GM21423 (cell line): ENCODE measurements at regions not wholly inside any gene's neighbourhood (a gene's known extent, or its start where the extent isn't known, plus 50 kb on each side); places are given as distances from the start of the nearest gene placed in this dataset.
"Not testable (repeated sequence)": the region's sequence is repeated elsewhere in the genome, so short reads cannot be mapped to it uniquely, and the experiment has no call there.

ENCODE experiments used
- ATAC-seq: cut with Tn5 transposase; IDR thresholded peaks from one replicate; pipeline ENCODE4 v1.9.1; 2021; ENCODE audit warnings: mild to moderate bottlenecking, moderate library complexity; ENCODE audit not compliant: unreplicated experiment

- ATAC-seq: no peak
Measured at GRCh38 chr9:12195456-12195855, 497.7 kb upstream of the TYRP1 start.

GRCh38 chr9:12204512-12204911 is 488.7 kb upstream of the TYRP1 start:
- ATAC-seq: no peak

GRCh38 chr9:12212860-12213259 is 480.3 kb upstream of the TYRP1 start:
- ATAC-seq: no peak

GRCh38 chr9:12221470-12221869 is 471.7 kb upstream of the TYRP1 start:
- no peak for ATAC-seq

- ATAC-seq: no peak
Measured at GRCh38 chr9:12224449-12224848, 468.7 kb upstream of the TYRP1 start.

- no peak for ATAC-seq
Measured at GRCh38 chr9:12230708-12231107, 462.5 kb upstream of the TYRP1 start.

- ATAC-seq: no peak
Measured at GRCh38 chr9:12231832-12232231, 461.4 kb upstream of the TYRP1 start.

GRCh38 chr9:12232836-12233235 is 460.3 kb upstream of the TYRP1 start:
- ATAC-seq: no peak

GRCh38 chr9:12253941-12254340 is 439.2 kb upstream of the TYRP1 start:
- ATAC-seq: no peak

- no peak for ATAC-seq
Measured at GRCh38 chr9:12266758-12267157, 426.4 kb upstream of the TYRP1 start.

GRCh38 chr9:12271421-12271891 is 421.7 kb upstream of the TYRP1 start:
- no peak for ATAC-seq

GRCh38 chr9:12272471-12273120 is 420.6 kb upstream of the TYRP1 start:
- ATAC-seq: no peak

GRCh38 chr9:12274577-12274976 is 418.6 kb upstream of the TYRP1 start:
- ATAC-seq: no peak

- no peak for ATAC-seq
Measured at GRCh38 chr9:12276505-12276904, 416.7 kb upstream of the TYRP1 start.

- ATAC-seq: no peak
Measured at GRCh38 chr9:12289711-12290110, 403.5 kb upstream of the TYRP1 start.

- no peak for ATAC-seq
Measured at GRCh38 chr9:12290166-12290869, 402.9 kb upstream of the TYRP1 start.

GRCh38 chr9:12305211-12305610 is 388.0 kb upstream of the TYRP1 start:
- ATAC-seq: no peak

GRCh38 chr9:12314589-12314988 is 378.6 kb upstream of the TYRP1 start:
- no peak for ATAC-seq

- ATAC-seq: no peak
Measured at GRCh38 chr9:12318732-12319685, 374.2 kb upstream of the TYRP1 start.

- ATAC-seq: no peak
Measured at GRCh38 chr9:12329623-12329985, 363.6 kb upstream of the TYRP1 start.

GRCh38 chr9:12333966-12334365 is 359.2 kb upstream of the TYRP1 start:
- not testable (repeated sequence) for ATAC-seq
